HepG2 (cell line): ENCODE measurements at regions not wholly inside any gene's neighbourhood (a gene's known extent, or its start where the extent isn't known, plus 50 kb on each side); places are given as distances from the start of the nearest gene placed in this dataset.

Source experiments
- ATAC-seq: fragments of 200-7000 bp; cut with Tn5 transposase; 3 replicates; pipeline ENCODE4 v1.9.1; 2020; ENCODE audit warnings: mild to moderate bottlenecking, moderate library complexity
- BruUV-seq: library from RNA; stranded (reverse); fragments of 400-500 nt; replicated peaks from 2 replicates; lab custom pipeline; 2021; lab: Mats Ljungman, UMichigan
- CTCF ChIA-PET: fragments of 300-600 bp; formaldehyde crosslinking; extraction: SDS; loops from one replicate; lab custom pipeline; 2021; ENCODE audit warnings: low total read pairs, inconsistent platforms, low intra/inter-chr PET ratio; lab: Yijun Ruan, JAX
- POLR2A ChIA-PET: fragments of 350-600 bp; sonication (Branson Sonifier 250); formaldehyde crosslinking; loops from one replicate; lab custom pipeline; 2020; ENCODE audit warnings: antibody characterized with exemption, inconsistent platforms; lab: Yijun Ruan, JAX
- DNase-seq: peaks from one replicate; pipeline ENCODE4 v3.0.0-alpha.2; 2015; ENCODE audit warnings: low spot score
- FAIRE-seq: peaks from 3 replicates; lab custom pipeline; 2011; peaks lifted over from hg19 to GRCh38; lab: Jason Lieb, UNC
- H2AFZ ChIP-seq: one replicate; pipeline ENCODE4 v1.6.1; 2011; ENCODE audit warnings: low read length, inconsistent platforms
- H3K27ac ChIP-seq: fragments of 300-600 bp; 3 replicates; pipeline ENCODE4 v1.8.0; 2011; ENCODE audit warnings: mixed run types, mild to moderate bottlenecking, mixed read lengths, low read length, inconsistent platforms; ENCODE audit not compliant: insufficient read depth; ENCODE audit errors: extremely low read length
- H3K27me3 ChIP-seq, 2 experiments: fragments of 200-600 bp in 1 of 2; 2 replicates in 1 of 2; 3 replicates in 1 of 2; pipeline versions ENCODE4 v1.6.0 to v1.8.0; 2011; ENCODE audit warnings: low read length in 2 of 2, mild to moderate bottlenecking in 2 of 2, moderate library complexity in 2 of 2, inconsistent platforms in 1 of 2; ENCODE audit not compliant: insufficient read depth in 2 of 2, control insufficient read depth in 1 of 2
- H3K36me3 ChIP-seq, 2 experiments: fragments of 200-600 bp in 1 of 2; replicated peaks in 1 of 2; 2 replicates in 1 of 2; 3 replicates in 1 of 2; pipeline versions ENCODE4 v1.5.1 to v1.8.0; 2011; ENCODE audit warnings: low read length in 2 of 2, inconsistent platforms in 1 of 2; ENCODE audit not compliant: insufficient read depth in 2 of 2, control insufficient read depth in 1 of 2
- H3K4me1 ChIP-seq: 2 replicates; pipeline ENCODE4 v1.5.1; 2012; ENCODE audit warnings: low read length, inconsistent platforms; ENCODE audit not compliant: insufficient read depth
- H3K4me2 ChIP-seq: 2 replicates; pipeline ENCODE4 v1.6.0; 2011; ENCODE audit warnings: low read depth, low read length, inconsistent platforms
- H3K4me3 ChIP-seq, 3 experiments: fragments of 200-600 bp in 1 of 3; sonication (generic), shearing (Covaris generic) in 1 of 3; replicated peaks in 1 of 3; 2 replicates each; pipeline ENCODE4 v1.5.1; 2011 to 2016; ENCODE audit warnings: low read length in 3 of 3, inconsistent platforms in 2 of 3, low read depth in 2 of 3, mild to moderate bottlenecking in 2 of 3, control low read depth in 1 of 3, mixed read lengths in 1 of 3; ENCODE audit not compliant: insufficient read depth in 1 of 3
- H3K79me2 ChIP-seq: one replicate; pipeline ENCODE4 v1.6.1; 2011; ENCODE audit warnings: low read length, inconsistent platforms; ENCODE audit not compliant: insufficient read depth
- H3K9ac ChIP-seq: 2 replicates; pipeline ENCODE4 v1.6.0; 2011; ENCODE audit warnings: mild to moderate bottlenecking, low read depth, low read length, inconsistent platforms; ENCODE audit not compliant: insufficient read depth
- H3K9me3 ChIP-seq: 2 replicates; pipeline ENCODE4 v1.5.1; 2012; ENCODE audit warnings: mild to moderate bottlenecking, low read length
- H4K20me1 ChIP-seq: 2 replicates; pipeline ENCODE4 v1.6.0; 2011; ENCODE audit warnings: inconsistent platforms, mild to moderate bottlenecking, low read length, moderate library complexity; ENCODE audit not compliant: insufficient read depth
- ARID4A ChIP-seq: sonication (generic); formaldehyde crosslinking; IDR thresholded peaks from 2 replicates; pipeline ENCODE4 v1.5.0; 2020; ENCODE audit warnings: mild to moderate bottlenecking, missing genetic modification reagents, borderline replicate concordance
- EP300 ChIP-seq, 3 experiments: sonication (generic) in 1 of 3; formaldehyde crosslinking in 1 of 3; IDR thresholded peaks; 2 replicates each; pipeline versions ENCODE4 v1.5.1 to v1.6.1; 2011 to 2020; ENCODE audit warnings: low read depth in 2 of 3, low read length in 2 of 3, borderline replicate concordance in 1 of 3, improper control_type of control experiment in 1 of 3, mild to moderate bottlenecking in 1 of 3, missing genetic modification reagents in 1 of 3, moderate library complexity in 1 of 3
- FOXA3 ChIP-seq: IDR thresholded peaks from 2 replicates; pipeline ENCODE4 v1.6.1; 2016; ENCODE audit warnings: missing genetic modification reagents, missing compliant biosample characterization
- GATAD2A ChIP-seq: IDR thresholded peaks from 2 replicates; pipeline ENCODE4 v1.6.1; 2016
- HOMEZ ChIP-seq: IDR thresholded peaks from 2 replicates; pipeline ENCODE4 v1.6.1; 2016; ENCODE audit warnings: low read depth
- SOX13 ChIP-seq, 3 experiments: fragments of 450-650 bp in 1 of 3; sonication (generic) in 1 of 3; formaldehyde crosslinking in 1 of 3; IDR thresholded peaks in 2 of 3; conservative IDR thresholded peaks in 1 of 3; 2 replicates each; pipeline versions ENCODE4 v1.5.0 to v1.6.1; 2016 to 2020; ENCODE audit warnings: antibody characterized with exemption in 1 of 3, mild to moderate bottlenecking in 1 of 3, missing compliant biosample characterization in 1 of 3, missing genetic modification reagents in 1 of 3, moderate library complexity in 1 of 3
- SOX5 ChIP-seq: IDR thresholded peaks from 2 replicates; pipeline ENCODE4 v1.6.1; 2016; ENCODE audit warnings: borderline replicate concordance
- SOX6 ChIP-seq, 2 experiments: fragments of 450-650 bp in 1 of 2; sonication (generic) in 1 of 2; formaldehyde crosslinking in 1 of 2; IDR thresholded peaks; 2 replicates each; pipeline versions ENCODE4 v1.4.0 to v1.6.1; 2017 to 2020; ENCODE audit warnings: antibody characterized with exemption in 1 of 2, mild to moderate bottlenecking in 1 of 2, missing genetic modification reagents in 1 of 2
- ZGPAT ChIP-seq: IDR thresholded peaks from 2 replicates; pipeline ENCODE4 v1.6.1; 2016; ENCODE audit warnings: mild to moderate bottlenecking
- ZNF496 ChIP-seq: sonication (generic); formaldehyde crosslinking; IDR thresholded peaks from 2 replicates; pipeline ENCODE4 v1.8.1; 2023; ENCODE audit warnings: mild to moderate bottlenecking, moderate library complexity, missing genetic modification reagents; ENCODE audit not compliant: insufficient replicate concordance
- ZNF644 ChIP-seq: IDR thresholded peaks from 2 replicates; pipeline ENCODE4 v1.6.1; 2016; ENCODE audit warnings: low read depth
- WGBS: methylation state at CpG from one replicate; pipeline ENCODE4 v1.1.6; 2017; ENCODE audit warnings: low lambda C conversion rate; 5-methylcytosine and 5-hydroxymethylcytosine counted together
- in situ Hi-C: cut with HindIII; loops from 2 replicates; pipeline ENCODE4 v1.10.0; 2017; ENCODE audit warnings: low pct_unique_long_range_greater_than_20kb; ENCODE audit not compliant: extremely low pct_ligation_motif_present
- intact Hi-C: fragments of 100-400 bp; cut with micrococcal nuclease; formaldehyde crosslinking; loops from one replicate; pipeline ENCODE4 v1.10.0; 2022; ENCODE audit not compliant: unreplicated experiment

GRCh38 chr5:57705769-57706168 is 223.2 kb upstream of the ACTBL2 start:
- ATAC-seq: no peak
- H3K27me3 ChIP-seq: no peaks in the 10 kb centered on the region
- intact Hi-C loops (no loop called here), in situ Hi-C loops (no loop called here)
- no peak for FAIRE-seq
- peaks cover 9% of the 10 kb centered on the region for H3K9me3 ChIP-seq
- peak; percentile 13 for DNase-seq
- H2AFZ ChIP-seq: no peak overlapping the region
- H3K4me2 ChIP-seq: no peak overlapping the region
- no peak overlapping the region for H3K4me3 ChIP-seq
- no peak overlapping the region for H3K9ac ChIP-seq
- CTCF ChIA-PET: no interaction called here
- WGBS: 12% methylated on average over 3 of the region's 3 CpGs
- no peaks in the 10 kb centered on the region for H3K36me3 ChIP-seq
- peaks cover 10% of the 10 kb centered on the region for H3K4me1 ChIP-seq
- no peaks in the 10 kb centered on the region for H4K20me1 ChIP-seq
- no TSS peak for BruUV-seq
- no peaks in the 10 kb centered on the region for H3K79me2 ChIP-seq
- POLR2A ChIA-PET: interaction anchor here (0.7 kb wide), 1 partner anchor 55 kb away, joined by 3 read pairs; no protein-coding TSS in a partner anchor
- H3K27ac ChIP-seq: no peak overlapping the region
- TF ChIP-seq ZNF644 (CRISPR knock-in tag) (peak; percentile 81), HOMEZ (CRISPR knock-in tag) (peak; percentile 36; the same call in 1 of the 2 replicates), ZGPAT (CRISPR knock-in tag) (peak; percentile 33; the same call in 1 of the 2 replicates), FOXA3 (CRISPR knock-in tag) (peak; percentile 30; the same call in 1 of the 2 replicates), ARID4A (CRISPR knock-in tag) (no peak), SOX6 (IDR thresholded peaks at IDR 0.05) (no peak), SOX6 (CRISPR knock-in tag; IDR thresholded peaks at IDR 0.05) (0 out of 2 replicates have a peak, but pooled peaks have one; percentile 17), EP300 (IDR thresholded peaks at IDR 0.05; ENCODE audit: low read depth in 2 of 2, low read length in 2 of 2) (peak in 1 of 2 experiments; percentile 5; a peak in 1 of 4 replicates), EP300 (CRISPR knock-in tag; IDR thresholded peaks at IDR 0.05; ENCODE audit: borderline replicate concordance) (no peak), SOX5 (CRISPR knock-in tag) (0 out of 2 replicates have a peak, but pooled peaks have one; percentile 13), SOX13 (IDR thresholded peaks at IDR 0.05) (no peak), SOX13 (CRISPR knock-in tag; conservative IDR thresholded peaks at IDR 0.05 in 1 of 2, IDR thresholded peaks at IDR 0.05 in 1 of 2) (peak in 1 of 2 experiments; percentile 33; a peak in 1 of 4 replicates), ZNF496 (CRISPR knock-in tag) (no peak), GATAD2A (CRISPR knock-in tag) (peak; percentile 64)
